ENCODE measurements at regions not wholly inside any gene's neighbourhood (a gene's known extent, or its start where the extent isn't known, plus 50 kb on each side); places are given as distances from the start of the nearest gene placed in this dataset.

GRCh38 chr15:94602754-94603470, 371.6 kb downstream of the MCTP2 start:
- no peak overlapping the region for H3K4me3 ChIP-seq (ENCODE audit: low read length)
- no peak for DNase-seq (ENCODE audit: low read depth)
- TF ChIP-seq CTCF (conservative IDR thresholded peaks at IDR 0.05; ENCODE audit: low read depth, low read length): no peak

DNA sequence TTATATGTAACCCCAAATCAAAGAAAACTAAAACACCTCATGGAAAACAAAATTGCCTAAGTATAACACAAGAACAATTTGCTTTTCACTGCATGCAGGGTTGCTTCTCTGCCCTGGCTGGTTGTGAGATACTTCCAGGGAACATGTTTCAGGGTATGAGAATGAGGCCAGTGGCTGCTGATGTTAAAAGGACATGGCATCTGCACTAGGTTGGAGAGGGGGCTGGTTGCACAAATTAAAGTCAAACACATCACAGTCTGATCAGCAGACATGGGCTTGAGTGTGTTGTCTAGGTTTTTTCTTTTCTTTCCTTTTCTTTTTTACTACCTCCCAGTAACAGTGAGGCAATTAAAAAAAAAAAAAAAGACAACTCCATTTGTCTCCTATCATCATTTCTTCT, 374.9 kb downstream of the MCTP2 start:
- H3K4me3 ChIP-seq (ENCODE audit: low read length): no peak overlapping the region
- no peak for TF ChIP-seq CTCF (conservative IDR thresholded peaks at IDR 0.05; ENCODE audit: low read depth, low read length)
- DNase-seq (ENCODE audit: low read depth): no peak

- no peak overlapping the region for H3K4me3 ChIP-seq (ENCODE audit: low read length)
- no peak for DNase-seq (ENCODE audit: low read depth)
- TF ChIP-seq CTCF (conservative IDR thresholded peaks at IDR 0.05; ENCODE audit: low read depth, low read length): no peak
Measured at GRCh38 chr15:94607176-94607654, 375.9 kb downstream of the MCTP2 start.

GRCh38 chr15:94610069-94610468, 378.7 kb downstream of the MCTP2 start:
- TF ChIP-seq CTCF (conservative IDR thresholded peaks at IDR 0.05; ENCODE audit: low read depth, low read length): no peak
- DNase-seq (ENCODE audit: low read depth): no peak
- H3K4me3 ChIP-seq (ENCODE audit: low read length): no peak overlapping the region

- DNase-seq (ENCODE audit: low read depth): no peak
- TF ChIP-seq CTCF (conservative IDR thresholded peaks at IDR 0.05; ENCODE audit: low read depth, low read length): no peak
- H3K4me3 ChIP-seq (ENCODE audit: low read length): no peak overlapping the region
Measured at GRCh38 chr15:94610485-94610884, 379.1 kb downstream of the MCTP2 start.

DNA sequence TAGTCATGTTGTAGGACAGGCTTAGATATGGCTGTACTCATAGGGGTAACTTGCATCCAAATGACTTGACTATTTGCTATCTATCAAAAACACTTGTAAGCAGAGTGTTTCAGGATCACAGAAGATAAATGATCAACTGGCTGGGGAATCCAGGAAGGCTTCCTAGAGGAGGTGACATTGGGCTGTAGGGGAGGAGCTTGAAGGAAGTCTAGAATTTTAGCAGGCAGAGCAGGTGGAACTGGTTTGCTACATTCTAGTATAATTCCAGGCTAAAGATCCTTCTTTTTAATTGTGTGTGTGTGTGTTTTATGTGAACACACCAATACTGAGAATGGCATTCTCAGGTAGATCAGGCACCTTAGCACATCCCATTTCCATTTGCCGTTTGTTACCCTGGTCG, 380.3 kb downstream of the MCTP2 start:
- TF ChIP-seq CTCF (conservative IDR thresholded peaks at IDR 0.05; ENCODE audit: low read depth, low read length): no peak
- H3K4me3 ChIP-seq (ENCODE audit: low read length): no peak overlapping the region
- no peak for DNase-seq (ENCODE audit: low read depth)

GRCh38 chr15:94615688-94616087, 384.3 kb downstream of the MCTP2 start:
- DNase-seq (ENCODE audit: low read depth): no peak
- TF ChIP-seq CTCF (conservative IDR thresholded peaks at IDR 0.05; ENCODE audit: low read depth, low read length): no peak
- H3K4me3 ChIP-seq (ENCODE audit: low read length): no peak overlapping the region
